ENCODE measurements at regions not wholly inside any gene's neighbourhood (a gene's known extent, or its start where the extent isn't known, plus 50 kb on each side); places are given as distances from the start of the nearest gene placed in this dataset.

- TF ChIP-seq CTCF (IDR thresholded peaks at IDR 0.05; ENCODE audit: low read length) (no peak), EZH2 (IDR thresholded peaks at IDR 0.05; ENCODE audit: borderline replicate concordance, low read length) (no peak)
Observed at GRCh38 chr5:109996246-109996645, 306.5 kb downstream of the MAN2A1 start.

Data from OCI-LY1 (cell line).